T-cell (primary cell): ENCODE measurements at regions not wholly inside any gene's neighbourhood (a gene's known extent, or its start where the extent isn't known, plus 50 kb on each side); places are given as distances from the start of the nearest gene placed in this dataset.

Experiments
- ATAC-seq, 4 experiments: fragments of 200-7000 bp in 3 of 4; fragments of 150-1000 bp in 1 of 4; cut with Tn5 transposase; replicated peaks in 1 of 4; 1 replicate in 3 of 4; 2 replicates in 1 of 4; pipeline ENCODE4 v1.10.0; 2021; ENCODE audit warnings: moderate library complexity in 3 of 4, mild to moderate bottlenecking in 2 of 4, moderate number of reproducible peaks in 1 of 4
- CTCF ChIA-PET, 2 donors: fragments of 300-600 bp; sonication (Branson Sonifier 250); formaldehyde crosslinking; loops; one replicate each; lab custom pipeline; 2022; ENCODE audit warnings: antibody characterized with exemption in 2 of 2; lab: Charles Lee
- POLR2A ChIA-PET, 2 donors: fragments of 300-600 bp; sonication (Branson Sonifier 250); formaldehyde crosslinking; loops; one replicate each; lab custom pipeline; 2022; ENCODE audit warnings: antibody characterized with exemption in 2 of 2; lab: Charles Lee
- DNase-seq, 35 experiments: peaks; one replicate each; pipeline versions ENCODE4 v3.0.0 to v3.0.0-alpha.2; 2013 to 2023
- H3K27ac ChIP-seq: one replicate; pipeline ENCODE4 v1.5.1; 2013; ENCODE audit warnings: low read length
- H3K27me3 ChIP-seq, 2 experiments: replicated peaks in 1 of 2; 1 replicate in 1 of 2; 2 replicates in 1 of 2; pipeline versions ENCODE4 v1.6.1 to v1.7.0; 2013; ENCODE audit warnings: low read length in 1 of 2, mixed read lengths in 1 of 2; ENCODE audit not compliant: control insufficient read depth in 2 of 2, insufficient read depth in 2 of 2; ENCODE audit errors: extremely low read depth in 1 of 2
- H3K36me3 ChIP-seq, 2 donors: 1 replicate in 1 of 2; 2 replicates in 1 of 2; pipeline versions ENCODE4 v1.6.1 to v1.7.0; 2013; ENCODE audit warnings: low read length in 1 of 2; ENCODE audit not compliant: control insufficient read depth in 2 of 2, insufficient read depth in 1 of 2; ENCODE audit errors: extremely low read depth in 1 of 2
- H3K4me1 ChIP-seq, 2 experiments: 1 replicate in 1 of 2; 2 replicates in 1 of 2; pipeline versions ENCODE4 v1.6.1 to v1.7.0; 2013; ENCODE audit warnings: low read length in 2 of 2, mixed read lengths in 1 of 2; ENCODE audit not compliant: insufficient read depth in 2 of 2, control insufficient read depth in 1 of 2; ENCODE audit errors: extremely low read depth in 1 of 2
- H3K4me3 ChIP-seq, 2 donors: 1 replicate in 1 of 2; 2 replicates in 1 of 2; pipeline versions ENCODE4 v1.5.1 to v1.7.0; 2013; ENCODE audit warnings: mild to moderate bottlenecking in 2 of 2, low read length in 1 of 2, moderate library complexity in 1 of 2; ENCODE audit not compliant: control insufficient read depth in 1 of 2; ENCODE audit errors: extremely low read depth in 1 of 2
- H3K9me3 ChIP-seq: 2 replicates; pipeline ENCODE4 v1.7.0; 2013
- H3K27ac Mint-ChIP-seq, 2 donors: one replicate each; pipeline ENCODE4 v1.8.0; 2020 to 2021; ENCODE audit warnings: mild to moderate bottlenecking in 2 of 2, mixed read lengths in 2 of 2
- H3K27me3 Mint-ChIP-seq, 2 donors: one replicate each; pipeline ENCODE4 v1.8.0; 2021 to 2022; ENCODE audit warnings: mixed read lengths in 2 of 2
- H3K36me3 Mint-ChIP-seq: one replicate; pipeline ENCODE4 v1.8.0; 2021; ENCODE audit warnings: mixed read lengths
- H3K4me1 Mint-ChIP-seq, 3 donors: one replicate each; pipeline ENCODE4 v1.8.0; 2020 to 2022; ENCODE audit warnings: mixed read lengths in 3 of 3, mild to moderate bottlenecking in 1 of 3
- H3K4me3 Mint-ChIP-seq, 3 donors: one replicate each; pipeline ENCODE4 v1.8.0; 2020 to 2022; ENCODE audit warnings: mild to moderate bottlenecking in 3 of 3, mixed read lengths in 3 of 3, moderate library complexity in 3 of 3
- H3K9me3 Mint-ChIP-seq, 3 donors: one replicate each; pipeline ENCODE4 v1.8.0; 2020 to 2022; ENCODE audit warnings: mixed read lengths in 3 of 3
- WGBS: methylation state at CpG from one replicate; pipeline ENCODE4 v1.1.5; 2013; ENCODE audit warnings: missing lambda C conversion rate; ENCODE audit not compliant: insufficient coverage; 5-methylcytosine and 5-hydroxymethylcytosine counted together

DNA sequence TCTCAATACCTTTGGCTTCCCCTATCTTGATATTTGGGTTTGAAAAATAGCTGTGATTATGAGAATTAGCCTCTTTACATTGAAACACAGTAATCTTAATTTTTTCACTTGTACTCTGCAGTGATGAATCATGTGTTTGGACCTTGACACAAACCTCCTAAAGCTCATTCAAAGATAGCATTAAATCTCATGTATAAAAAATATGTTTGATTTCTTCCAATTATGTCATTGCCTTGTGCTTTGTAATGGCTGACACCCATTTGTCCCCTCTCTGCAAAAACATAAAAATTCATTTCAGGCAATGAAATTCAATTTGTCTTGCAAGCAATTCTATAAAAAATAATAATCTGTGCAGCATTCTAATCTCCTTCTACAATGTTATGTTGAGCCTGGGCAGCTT, 422.4 kb upstream of the BOD1L1 start:
- no peak for DNase-seq
- Histone ChIP-seq H3K27ac (no peak overlapping the region), H3K36me3 (no peaks in the 10 kb centered on the region), H3K4me3 (no peak overlapping the region), H3K27me3 (no peaks in the 10 kb centered on the region), H3K9me3 (no peaks in the 10 kb centered on the region), H3K4me1 (no peaks in the 10 kb centered on the region)
- H3K27me3 Mint-ChIP-seq, result no peaks in the 10 kb centered on the region
- no peak for ATAC-seq
- POLR2A ChIA-PET, result no interaction called here
- CTCF ChIA-PET, result no interaction called here
- H3K4me1 Mint-ChIP-seq, result no peaks in the 10 kb centered on the region
- H3K4me3 Mint-ChIP-seq, result no peak overlapping the region
- H3K36me3 Mint-ChIP-seq, result no peaks in the 10 kb centered on the region
- peaks cover 0 to 3% (median 0%) of the 10 kb centered on the region in 3 donors for H3K9me3 Mint-ChIP-seq
- no peak overlapping the region for H3K27ac Mint-ChIP-seq

DNA sequence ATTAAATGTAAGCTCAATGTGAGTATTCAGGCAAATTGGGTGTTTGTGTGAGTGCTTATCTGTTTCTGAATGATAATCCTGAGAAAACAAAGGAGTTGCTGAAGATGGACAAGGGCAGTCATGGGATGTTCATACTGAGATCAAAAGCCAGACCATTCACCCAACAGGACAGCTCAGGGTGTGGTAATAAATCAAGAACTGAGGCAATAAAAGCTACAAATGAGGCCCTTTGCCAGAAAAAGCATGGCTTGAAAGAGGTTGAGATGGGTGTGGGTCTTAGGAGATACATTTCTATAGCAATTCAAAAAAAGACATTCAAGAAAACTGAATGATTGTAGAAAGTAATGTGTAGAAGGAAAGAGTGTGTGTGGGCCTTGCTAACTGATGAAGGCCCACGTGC, 425.8 kb upstream of the BOD1L1 start:
- Histone ChIP-seq H3K27ac (no peak overlapping the region), H3K9me3 (no peaks in the 10 kb centered on the region), H3K27me3 (no peaks in the 10 kb centered on the region), H3K4me1 (no peaks in the 10 kb centered on the region), H3K4me3 (no peak overlapping the region), H3K36me3 (no peaks in the 10 kb centered on the region)
- Mint-ChIP-seq H3K27me3 (no peaks in the 10 kb centered on the region), H3K4me1 (no peaks in the 10 kb centered on the region), H3K27ac (no peak overlapping the region), H3K4me3 (no peak overlapping the region), H3K36me3 (no peaks in the 10 kb centered on the region), H3K9me3 (peaks cover 0 to 7% (median 5%) of the 10 kb centered on the region in 3 donors)
- DNase-seq (no peak), ATAC-seq (no peak)
- CTCF ChIA-PET, result interaction anchor here in 1 of 2 donors (0.6 kb wide), 1 partner anchor 1313 kb away, joined by 3 read pairs; no protein-coding TSS in a partner anchor
- 44% methylated on average over 1 of the region's 1 CpG for WGBS
- POLR2A ChIA-PET, result no interaction called here

DNA sequence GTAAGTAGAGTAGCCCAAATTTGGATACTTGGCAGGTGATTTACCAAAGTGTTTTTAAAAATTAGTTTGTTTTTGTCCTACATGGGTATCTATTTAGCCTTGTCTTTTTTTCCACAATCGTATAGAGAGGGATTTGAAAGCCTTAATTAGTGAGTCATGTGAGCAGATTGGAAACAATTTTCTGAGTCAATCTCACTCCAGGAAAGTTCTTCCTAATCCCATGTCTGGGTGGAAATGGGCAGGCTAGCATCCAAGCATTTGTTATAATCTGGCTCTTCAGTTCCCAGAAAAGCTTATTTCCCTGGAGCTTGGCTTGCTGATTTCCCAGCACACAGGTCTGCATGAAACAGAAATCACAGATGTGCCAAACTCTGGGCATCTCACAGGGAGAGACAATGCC, 426.9 kb upstream of the BOD1L1 start:
- Mint-ChIP-seq H3K4me3 (no peak overlapping the region), H3K27ac (no peak overlapping the region), H3K36me3 (no peaks in the 10 kb centered on the region), H3K9me3 (peaks cover 0 to 7% (median 5%) of the 10 kb centered on the region in 3 donors), H3K27me3 (no peaks in the 10 kb centered on the region), H3K4me1 (no peaks in the 10 kb centered on the region)
- no peaks in the 10 kb centered on the region for H3K9me3 ChIP-seq
- H3K27ac ChIP-seq, result no peak overlapping the region
- ATAC-seq, result no peak
- H3K36me3 ChIP-seq, result no peaks in the 10 kb centered on the region
- CTCF ChIA-PET, result no interaction called here
- WGBS, result no CpG with 5 or more reads among the region's 1 CpG
- DNase-seq, result no peak
- no peaks in the 10 kb centered on the region for H3K27me3 ChIP-seq
- POLR2A ChIA-PET, result no interaction called here
- no peak overlapping the region for H3K4me3 ChIP-seq
- no peaks in the 10 kb centered on the region for H3K4me1 ChIP-seq

DNA sequence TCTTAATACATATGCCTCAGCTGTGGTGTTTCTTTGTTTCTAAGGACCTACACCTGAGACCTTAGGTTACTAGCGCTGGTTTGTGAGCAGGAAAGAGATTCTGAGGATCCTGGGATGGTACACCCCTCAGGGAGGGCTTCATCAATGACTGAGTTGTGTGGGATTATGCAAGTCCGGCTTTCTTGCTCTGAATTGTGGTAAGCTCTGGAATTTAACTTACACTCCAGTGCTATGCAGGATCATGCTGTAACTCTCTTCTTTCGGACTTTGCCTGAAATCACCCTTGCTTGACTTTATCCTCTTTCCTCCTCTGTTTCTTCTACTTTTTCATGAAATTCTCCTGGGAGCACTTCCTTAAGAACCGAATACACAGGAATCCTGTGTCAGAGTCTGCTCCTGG, 431.5 kb upstream of the BOD1L1 start:
- Mint-ChIP-seq H3K27ac (no peak overlapping the region), H3K36me3 (no peaks in the 10 kb centered on the region), H3K9me3 (peaks cover 0 to 7% (median 5%) of the 10 kb centered on the region in 3 donors), H3K27me3 (no peaks in the 10 kb centered on the region), H3K4me1 (no peaks in the 10 kb centered on the region), H3K4me3 (no peak overlapping the region)
- 91% methylated on average over 1 of the region's 4 CpGs for WGBS
- POLR2A ChIA-PET, result no interaction called here
- no peak for ATAC-seq
- Histone ChIP-seq H3K4me3 (no peak overlapping the region), H3K27me3 (no peaks in the 10 kb centered on the region), H3K4me1 (no peaks in the 10 kb centered on the region), H3K27ac (no peak overlapping the region), H3K36me3 (no peaks in the 10 kb centered on the region), H3K9me3 (no peaks in the 10 kb centered on the region)
- no peak for DNase-seq
- CTCF ChIA-PET, result no interaction called here

DNA sequence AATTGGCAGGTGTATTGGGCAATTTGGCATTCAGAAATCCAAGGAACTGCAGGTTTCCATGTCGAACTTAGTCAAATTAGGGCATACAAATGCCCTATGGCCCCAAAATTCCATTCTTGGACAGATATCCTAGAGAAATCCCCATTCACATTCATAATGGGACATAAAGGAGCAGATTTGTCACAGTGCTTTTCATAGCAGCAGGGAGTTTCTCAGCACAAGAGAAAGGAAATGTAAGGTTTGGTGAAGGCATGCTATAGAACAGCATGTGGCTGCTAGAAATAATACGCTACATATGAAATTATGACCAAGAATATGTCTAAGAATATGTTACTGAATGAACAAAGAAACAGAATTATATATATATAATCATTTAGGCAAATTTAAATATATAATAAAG, 437.5 kb upstream of the BOD1L1 start:
- POLR2A ChIA-PET, result no interaction called here
- Mint-ChIP-seq H3K27ac (no peak overlapping the region), H3K9me3 (no peaks in the 10 kb centered on the region), H3K27me3 (no peaks in the 10 kb centered on the region), H3K4me1 (no peaks in the 10 kb centered on the region), H3K4me3 (no peak overlapping the region), H3K36me3 (no peaks in the 10 kb centered on the region)
- DNase-seq (no peak), ATAC-seq (no peak)
- no peak overlapping the region for H3K27ac ChIP-seq
- CTCF ChIA-PET, result interaction anchor here in 1 of 2 donors (0.5 kb wide), 1 partner anchor 130 kb away, joined by 3 read pairs; no protein-coding TSS in a partner anchor
- no CpG with 5 or more reads among the region's 2 CpGs for WGBS
- H3K4me1 ChIP-seq, result no peaks in the 10 kb centered on the region
- H3K36me3 ChIP-seq, result no peaks in the 10 kb centered on the region
- H3K9me3 ChIP-seq, result no peaks in the 10 kb centered on the region
- no peak overlapping the region for H3K4me3 ChIP-seq
- no peaks in the 10 kb centered on the region for H3K27me3 ChIP-seq

DNA sequence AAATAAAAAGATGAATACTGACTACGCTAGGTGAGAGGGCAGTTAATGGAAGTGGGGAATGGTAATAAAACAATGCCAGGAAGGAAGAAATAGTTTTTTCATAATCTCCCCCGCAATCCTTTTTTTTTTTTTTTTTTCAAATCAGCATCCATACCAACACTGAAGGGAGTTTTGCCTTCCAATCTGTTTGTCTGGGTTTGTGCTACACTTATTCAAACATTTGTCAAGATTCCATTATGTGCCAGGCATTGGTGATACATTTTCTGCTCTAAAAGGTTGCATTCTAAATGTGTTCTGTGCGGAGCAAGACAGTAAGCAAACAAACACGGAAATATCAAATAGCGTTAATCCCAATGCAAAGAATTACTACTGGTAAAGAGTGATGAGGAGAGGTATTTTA, 437.9 kb upstream of the BOD1L1 start:
- Histone ChIP-seq H3K9me3 (no peaks in the 10 kb centered on the region), H3K27me3 (no peaks in the 10 kb centered on the region), H3K4me1 (no peaks in the 10 kb centered on the region), H3K4me3 (no peak overlapping the region), H3K36me3 (no peaks in the 10 kb centered on the region), H3K27ac (no peak overlapping the region)
- no peak for ATAC-seq
- H3K36me3 Mint-ChIP-seq, result no peaks in the 10 kb centered on the region
- H3K27me3 Mint-ChIP-seq, result no peaks in the 10 kb centered on the region
- H3K27ac Mint-ChIP-seq, result no peak overlapping the region
- no peak for DNase-seq
- ChIA-PET POLR2A (no interaction called here), CTCF (no interaction called here)
- H3K4me1 Mint-ChIP-seq, result no peaks in the 10 kb centered on the region
- WGBS, result 83% methylated on average over 3 of the region's 5 CpGs
- H3K9me3 Mint-ChIP-seq, result no peaks in the 10 kb centered on the region
- no peak overlapping the region for H3K4me3 Mint-ChIP-seq

DNA sequence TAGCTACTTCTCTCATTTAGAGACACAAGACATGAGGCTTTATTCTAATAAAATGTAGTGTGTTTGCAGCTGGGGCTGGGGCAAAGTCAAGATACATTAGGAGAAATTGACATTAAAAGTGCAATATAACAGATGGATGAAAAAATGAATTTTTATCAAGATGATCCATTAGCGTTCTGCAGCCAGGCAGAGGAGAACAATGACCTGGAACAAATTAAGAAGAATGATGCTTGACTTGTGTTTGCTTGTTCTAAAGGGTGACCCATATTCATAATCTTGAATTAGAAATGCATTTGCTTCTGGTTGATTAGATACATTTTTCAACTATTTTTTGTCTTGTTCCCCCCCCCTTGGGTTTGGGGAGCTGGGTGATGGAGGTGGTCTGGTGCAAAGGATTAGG, 439.5 kb upstream of the BOD1L1 start:
- Histone ChIP-seq H3K4me1 (no peaks in the 10 kb centered on the region), H3K9me3 (no peaks in the 10 kb centered on the region), H3K27ac (no peak overlapping the region), H3K4me3 (no peak overlapping the region), H3K27me3 (no peaks in the 10 kb centered on the region), H3K36me3 (no peaks in the 10 kb centered on the region)
- Mint-ChIP-seq H3K27ac (no peak overlapping the region), H3K27me3 (no peaks in the 10 kb centered on the region), H3K9me3 (peaks cover 0 to 11% (median 5%) of the 10 kb centered on the region in 3 donors), H3K36me3 (no peaks in the 10 kb centered on the region), H3K4me3 (no peak overlapping the region), H3K4me1 (no peaks in the 10 kb centered on the region)
- WGBS, result no CpG with 5 or more reads among the region's 1 CpG
- no peak for ATAC-seq
- ChIA-PET POLR2A (no interaction called here), CTCF (no interaction called here)
- DNase-seq, result no peak
